Ishikawa (cell line): ENCODE measurements at regions not wholly inside any gene's neighbourhood (a gene's known extent, or its start where the extent isn't known, plus 50 kb on each side); places are given as distances from the start of the nearest gene placed in this dataset.

Experiments
- CEBPB ChIP-seq: IDR thresholded peaks from 2 replicates; pipeline ENCODE4 v1.6.1; 2012
- CREB1 ChIP-seq: IDR thresholded peaks from 2 replicates; pipeline ENCODE4 v1.6.1; 2012; ENCODE audit warnings: low read depth
- EGR1 ChIP-seq: IDR thresholded peaks from 2 replicates; pipeline ENCODE4 v1.6.1; 2012
- EP300 ChIP-seq: IDR thresholded peaks from 2 replicates; pipeline ENCODE4 v1.6.1; 2012; ENCODE audit warnings: borderline replicate concordance
- FOXM1 ChIP-seq: IDR thresholded peaks from 2 replicates; pipeline ENCODE4 v1.6.1; 2012; ENCODE audit warnings: low read depth, borderline replicate concordance
- NFIC ChIP-seq: IDR thresholded peaks from 2 replicates; pipeline ENCODE4 v1.6.1; 2012
- RAD21 ChIP-seq: IDR thresholded peaks from 2 replicates; pipeline ENCODE4 v1.6.1; 2012; ENCODE audit warnings: low read depth
- REST ChIP-seq: IDR thresholded peaks from 2 replicates; pipeline ENCODE4 v1.6.1; 2012; ENCODE audit warnings: low read depth, mild to moderate bottlenecking
- TEAD4 ChIP-seq: IDR thresholded peaks from 2 replicates; pipeline ENCODE4 v1.6.1; 2012
- YY1 ChIP-seq: IDR thresholded peaks from 2 replicates; pipeline ENCODE4 v1.6.1; 2012; ENCODE audit warnings: low read depth

GRCh38 chr12:124626971-124627411 is 59.6 kb upstream of the NCOR2 start:
- TF ChIP-seq YY1 (no peak), EP300 (no peak), EGR1 (no peak), TEAD4 (no peak), CREB1 (no peak), CEBPB (no peak), REST (no peak), FOXM1 (no peak), NFIC (no peak), RAD21 (no peak)
